K562 (cell line): ENCODE measurements at regions not wholly inside any gene's neighbourhood (a gene's known extent, or its start where the extent isn't known, plus 50 kb on each side); places are given as distances from the start of the nearest gene placed in this dataset.

Source experiments
- ATAC-seq: fragments of 200-7000 bp; cut with Tn5 transposase; 3 replicates; pipeline ENCODE4 v1.9.1; 2020; ENCODE audit warnings: moderate library complexity
- BruUV-seq: library from RNA; stranded (reverse); fragments of 400-500 nt; replicated peaks from 2 replicates; lab custom pipeline; 2021; lab: Mats Ljungman, UMichigan
- CTCF ChIA-PET: fragments of 300-600 bp; formaldehyde crosslinking; extraction: SDS; loops from one replicate; lab custom pipeline; 2021; ENCODE audit warnings: low intra/inter-chr PET ratio; lab: Yijun Ruan, JAX
- POLR2A ChIA-PET: fragments of 300-600, 350-650 bp; sonication (Branson Sonifier 250); formaldehyde crosslinking; extraction: SDS; loops from one replicate; lab custom pipeline; 2021; ENCODE audit warnings: antibody characterized with exemption, inconsistent platforms; lab: Yijun Ruan, JAX
- DNase-seq, 4 experiments: peaks; one replicate each; pipeline versions ENCODE4 v3.0.0 to v3.0.0-alpha.2; 2011 to 2018; ENCODE audit warnings: low spot score in 3 of 4, mixed read lengths in 3 of 4; ENCODE audit errors: extremely low read depth in 1 of 4
- FAIRE-seq: peaks from 2 replicates; lab custom pipeline; 2011; peaks lifted over from hg19 to GRCh38; lab: Jason Lieb, UNC
- H2AFZ ChIP-seq: 2 replicates; pipeline ENCODE4 v1.6.0; 2011; ENCODE audit warnings: low read depth, low read length, control low read depth, inconsistent platforms
- H3K27ac ChIP-seq: fragments of 200-600 bp; 3 replicates; pipeline ENCODE4 v1.8.0; 2011; ENCODE audit warnings: low read depth, mild to moderate bottlenecking, control low read depth, inconsistent platforms, low read length, moderate library complexity, mixed read lengths; ENCODE audit errors: extremely low read depth
- H3K27me3 ChIP-seq, 2 experiments: fragments of 300-600 bp in 1 of 2; 2 replicates in 1 of 2; 3 replicates in 1 of 2; pipeline versions ENCODE4 v1.6.0 to v1.8.0; 2011; ENCODE audit warnings: inconsistent platforms in 2 of 2, low read length in 2 of 2, mild to moderate bottlenecking in 1 of 2, mixed read lengths in 1 of 2, moderate library complexity in 1 of 2; ENCODE audit not compliant: control insufficient read depth in 2 of 2, insufficient read depth in 2 of 2
- H3K36me3 ChIP-seq: fragments of 300-600 bp; 3 replicates; pipeline ENCODE4 v1.8.0; 2011; ENCODE audit warnings: mild to moderate bottlenecking, low read length, inconsistent platforms; ENCODE audit not compliant: control insufficient read depth, insufficient read depth
- H3K4me1 ChIP-seq, 2 experiments: fragments of 200-600 bp in 1 of 2; replicated peaks in 1 of 2; 2 replicates in 1 of 2; 3 replicates in 1 of 2; pipeline versions ENCODE4 v1.5.1 to v1.8.0; 2011; ENCODE audit warnings: inconsistent platforms in 2 of 2, low read length in 2 of 2, mild to moderate bottlenecking in 1 of 2, mixed read lengths in 1 of 2, moderate library complexity in 1 of 2; ENCODE audit not compliant: control insufficient read depth in 2 of 2, insufficient read depth in 2 of 2
- H3K4me2 ChIP-seq: 2 replicates; pipeline ENCODE4 v1.6.1; 2011; ENCODE audit warnings: low read length, control low read depth, inconsistent platforms, mixed read lengths; ENCODE audit not compliant: insufficient read depth
- H3K4me3 ChIP-seq: fragments of 200-600 bp; sonication (generic), shearing (Covaris generic); 2 replicates; pipeline ENCODE4 v1.5.1; 2016; ENCODE audit warnings: control low read depth, inconsistent platforms
- H3K79me2 ChIP-seq: fragments of 200-600 bp; 3 replicates; pipeline ENCODE4 v1.8.0; 2011; ENCODE audit warnings: low read length, inconsistent platforms; ENCODE audit not compliant: control insufficient read depth, insufficient read depth
- H3K9ac ChIP-seq, 2 experiments: 2 replicates each; pipeline versions ENCODE4 v1.6.0 to v1.6.1; 2011; ENCODE audit warnings: low read depth in 2 of 2, low read length in 2 of 2, control low read depth in 1 of 2, inconsistent platforms in 1 of 2, mild to moderate bottlenecking in 1 of 2, mixed read lengths in 1 of 2; ENCODE audit not compliant: insufficient read depth in 1 of 2
- H3K9me1 ChIP-seq: one replicate; pipeline ENCODE4 v1.6.0; 2011; ENCODE audit warnings: inconsistent platforms, mild to moderate bottlenecking, low read length, moderate library complexity; ENCODE audit not compliant: control insufficient read depth, insufficient read depth
- H3K9me3 ChIP-seq: replicated peaks from 2 replicates; pipeline ENCODE4 v1.5.1; 2011; ENCODE audit warnings: low read depth, low read length, inconsistent platforms; ENCODE audit not compliant: control insufficient read depth, insufficient read depth
- H4K20me1 ChIP-seq: replicated peaks from 2 replicates; pipeline ENCODE4 v1.6.1; 2011; ENCODE audit warnings: low read length, inconsistent platforms, mixed read lengths; ENCODE audit not compliant: control insufficient read depth, insufficient read depth
- ARID2 ChIP-seq: fragments of 450-650 bp; IDR thresholded peaks from 2 replicates; pipeline ENCODE4 v1.6.1; 2017; ENCODE audit warnings: antibody characterized with exemption, mild to moderate bottlenecking
- CREB1 ChIP-seq, 2 experiments: sonication (generic) in 1 of 2; formaldehyde crosslinking in 1 of 2; IDR thresholded peaks; 2 replicates each; pipeline versions ENCODE4 v1.6.1 to v1.8.0; 2012 to 2022; ENCODE audit warnings: inconsistent platforms in 1 of 2, mild to moderate bottlenecking in 1 of 2, missing genetic modification reagents in 1 of 2, moderate library complexity in 1 of 2
- GABPA ChIP-seq: fragments of 200-800 bp; sonication (Bioruptor generic); conservative IDR thresholded peaks from 2 replicates; pipeline ENCODE4 v1.6.1; 2016; ENCODE audit warnings: low read depth, missing genetic modification characterization, missing compliant biosample characterization
- GABPB2 ChIP-seq: fragments of 250-450 bp; sonication (Bioruptor Pico); conservative IDR thresholded peaks from 2 replicates; pipeline ENCODE4 v1.5.1; 2021; ENCODE audit warnings: mild to moderate bottlenecking
- HSF4 ChIP-seq: fragments of 250-450 bp; sonication (Bioruptor Pico); IDR thresholded peaks from 2 replicates; pipeline ENCODE4 v2.1.2; 2022; ENCODE audit warnings: mild to moderate bottlenecking, moderate library complexity, borderline replicate concordance
- KAT8 ChIP-seq: fragments of 450-650 bp; IDR thresholded peaks from 2 replicates; pipeline ENCODE4 v1.6.1; 2016; ENCODE audit warnings: low read depth, mild to moderate bottlenecking
- MBD1 ChIP-seq: fragments of 250-450 bp; sonication (Bioruptor Pico); IDR thresholded peaks from 2 replicates; pipeline ENCODE4 v1.8.0; 2022; ENCODE audit warnings: inconsistent platforms
- MBD2 ChIP-seq: sonication (generic); IDR thresholded peaks from 2 replicates; pipeline ENCODE4 v1.6.1; 2016; ENCODE audit warnings: low read depth, borderline replicate concordance
- MTA2 ChIP-seq: fragments of 450-650 bp; IDR thresholded peaks from 2 replicates; pipeline ENCODE4 v1.6.1; 2016; ENCODE audit warnings: low read depth
- POLR3G ChIP-seq: IDR thresholded peaks from 2 replicates; pipeline ENCODE4 v1.6.1; 2011; ENCODE audit not compliant: insufficient read length, insufficient replicate concordance; ENCODE audit errors: extremely low read depth
- RFX7 ChIP-seq: fragments of 250-450 bp; sonication (Bioruptor Pico); IDR thresholded peaks from 2 replicates; pipeline ENCODE4 v1.5.1; 2021; ENCODE audit warnings: mild to moderate bottlenecking
- SRSF9 ChIP-seq: fragments of 200-400 bp; formaldehyde crosslinking; IDR thresholded peaks from 2 replicates; pipeline ENCODE4 v1.6.1; 2017; ENCODE audit warnings: low read depth, low read length, borderline replicate concordance
- TGIF2 ChIP-seq: sonication (generic); formaldehyde crosslinking; IDR thresholded peaks from 2 replicates; pipeline ENCODE4 v1.8.1; 2022; ENCODE audit warnings: mild to moderate bottlenecking, missing genetic modification reagents, moderate library complexity
- ZC3H8 ChIP-seq: fragments of 450-650 bp; IDR thresholded peaks from 2 replicates; pipeline ENCODE4 v1.6.1; 2017
- ZNF347 ChIP-seq: fragments of 450-650 bp; formaldehyde crosslinking; IDR thresholded peaks from 2 replicates; pipeline ENCODE4 v1.4.0; 2020; ENCODE audit warnings: low read depth, mild to moderate bottlenecking, moderate library complexity
- ZNF57 ChIP-seq: fragments of 450-650 bp; formaldehyde crosslinking; IDR thresholded peaks from 2 replicates; pipeline ENCODE4 v1.4.0; 2020; ENCODE audit warnings: mild to moderate bottlenecking, moderate library complexity
- ZNF639 ChIP-seq, 2 experiments: fragments of 200-800 bp in 1 of 2; sonication (Bioruptor generic) in 1 of 2; sonication (generic) in 1 of 2; formaldehyde crosslinking in 1 of 2; IDR thresholded peaks in 1 of 2; conservative IDR thresholded peaks in 1 of 2; 2 replicates each; pipeline versions ENCODE4 v1.5.0 to v1.6.1; 2016 to 2020; ENCODE audit warnings: missing compliant biosample characterization in 1 of 2, missing genetic modification characterization in 1 of 2, missing genetic modification reagents in 1 of 2
- in situ Hi-C: fragments of 300-500 bp; cut with MboI; formaldehyde crosslinking; loops from 4 replicates; pipeline ENCODE4 v1.15.0; 2018; ENCODE audit warnings: inconsistent platforms, mixed read lengths
- intact Hi-C: fragments of 100-400 bp; cut with micrococcal nuclease; formaldehyde crosslinking; loops from 2 replicates; pipeline ENCODE4 v1.14.2; 2022

- no peak overlapping the region for H3K4me3 ChIP-seq
- no peaks in the 10 kb centered on the region for H3K9me3 ChIP-seq
- no peaks in the 10 kb centered on the region for H3K79me2 ChIP-seq
- H3K9me1 ChIP-seq, result no peaks in the 10 kb centered on the region
- intact Hi-C loops (no loop called here), in situ Hi-C loops (no loop called here)
- ATAC-seq, result no peak
- no peak overlapping the region for H3K27ac ChIP-seq
- no peak overlapping the region for H2AFZ ChIP-seq
- no peaks in the 10 kb centered on the region for H3K36me3 ChIP-seq
- ChIA-PET CTCF (no interaction called here), POLR2A (no interaction called here)
- no peak overlapping the region for H3K4me2 ChIP-seq
- no peak for DNase-seq
- no peak overlapping the region for H3K9ac ChIP-seq
- no peaks in the 10 kb centered on the region for H4K20me1 ChIP-seq
- TF ChIP-seq ZC3H8, result no peak
- no peak for TF ChIP-seq HSF4 (CRISPR knock-in tag)
- TF ChIP-seq GABPB2, result no peak
- no peak for TF ChIP-seq ZNF347 (CRISPR knock-in tag)
- TF ChIP-seq ZNF639 (CRISPR knock-in tag; conservative IDR thresholded peaks at IDR 0.05 in 1 of 2, IDR thresholded peaks at IDR 0.05 in 1 of 2), result no peak
- TF ChIP-seq MBD1 (CRISPR knock-in tag), result no peak
- no peak for TF ChIP-seq POLR3G
- no peak for TF ChIP-seq MBD2
- TF ChIP-seq GABPA (tag), result no peak
- no peak for TF ChIP-seq ZNF57 (CRISPR knock-in tag)
- TF ChIP-seq KAT8, result no peak
- TF ChIP-seq ARID2, result no peak
- TF ChIP-seq CREB1 (IDR thresholded peaks at IDR 0.05), result no peak
- no peak for TF ChIP-seq CREB1 (CRISPR knock-in tag; IDR thresholded peaks at IDR 0.05)
- no peak for TF ChIP-seq TGIF2 (CRISPR knock-in tag)
- TF ChIP-seq MTA2, result no peak
- TF ChIP-seq RFX7 (CRISPR knock-in tag), result no peak
- TF ChIP-seq SRSF9, result no peak
- BruUV-seq, result no TSS peak
- no peaks in the 10 kb centered on the region for H3K4me1 ChIP-seq
- FAIRE-seq, result no peak
- no peaks in the 10 kb centered on the region for H3K27me3 ChIP-seq
Measured at GRCh38 chr12:87201598-87201997, 827.6 kb downstream of the C12orf50 start.
